Epithelial cell of proximal tubule (primary cell): ENCODE measurements at regions not wholly inside any gene's neighbourhood (a gene's known extent, or its start where the extent isn't known, plus 50 kb on each side); places are given as distances from the start of the nearest gene placed in this dataset.
"Not testable (repeated sequence)": the region's sequence is repeated elsewhere in the genome, so short reads cannot be mapped to it uniquely, and the experiment has no call there.

Experiments used
- DNase-seq: peaks from one replicate; pipeline ENCODE4 v3.0.0-alpha.2; 2011; ENCODE audit warnings: low read depth
- H3K4me3 ChIP-seq: 2 replicates; pipeline ENCODE4 v1.5.1; 2011; ENCODE audit warnings: low read depth, mild to moderate bottlenecking, low read length
- TF ChIP-seq, protein P1 (sequence below): conservative IDR thresholded peaks from 2 replicates; pipeline ENCODE4 v1.5.1; 2012; ENCODE audit warnings: low read depth, mild to moderate bottlenecking, low read length

- TF ChIP-seq, protein P1, sequence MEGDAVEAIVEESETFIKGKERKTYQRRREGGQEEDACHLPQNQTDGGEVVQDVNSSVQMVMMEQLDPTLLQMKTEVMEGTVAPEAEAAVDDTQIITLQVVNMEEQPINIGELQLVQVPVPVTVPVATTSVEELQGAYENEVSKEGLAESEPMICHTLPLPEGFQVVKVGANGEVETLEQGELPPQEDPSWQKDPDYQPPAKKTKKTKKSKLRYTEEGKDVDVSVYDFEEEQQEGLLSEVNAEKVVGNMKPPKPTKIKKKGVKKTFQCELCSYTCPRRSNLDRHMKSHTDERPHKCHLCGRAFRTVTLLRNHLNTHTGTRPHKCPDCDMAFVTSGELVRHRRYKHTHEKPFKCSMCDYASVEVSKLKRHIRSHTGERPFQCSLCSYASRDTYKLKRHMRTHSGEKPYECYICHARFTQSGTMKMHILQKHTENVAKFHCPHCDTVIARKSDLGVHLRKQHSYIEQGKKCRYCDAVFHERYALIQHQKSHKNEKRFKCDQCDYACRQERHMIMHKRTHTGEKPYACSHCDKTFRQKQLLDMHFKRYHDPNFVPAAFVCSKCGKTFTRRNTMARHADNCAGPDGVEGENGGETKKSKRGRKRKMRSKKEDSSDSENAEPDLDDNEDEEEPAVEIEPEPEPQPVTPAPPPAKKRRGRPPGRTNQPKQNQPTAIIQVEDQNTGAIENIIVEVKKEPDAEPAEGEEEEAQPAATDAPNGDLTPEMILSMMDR = no peak
- H3K4me3 ChIP-seq = no peak overlapping the region
- DNase-seq = no peak
Measured at GRCh38 chr3:145087038-145087437, 1073.9 kb downstream of the PLOD2 start.

- no peak overlapping the region for H3K4me3 ChIP-seq
- TF ChIP-seq, protein P1 = no peak
- no peak for DNase-seq
Measured at GRCh38 chr3:145088917-145089316, 1072.1 kb downstream of the PLOD2 start.

GRCh38 chr3:145089337-145089736, 1071.6 kb downstream of the PLOD2 start:
- no peak overlapping the region for H3K4me3 ChIP-seq
- TF ChIP-seq, protein P1 = no peak
- DNase-seq = no peak

- TF ChIP-seq, protein P1 = no peak
- peak; percentile 20 for DNase-seq
Measured at GRCh38 chr3:145094355-145094941, 1066.5 kb downstream of the PLOD2 start.

DNA sequence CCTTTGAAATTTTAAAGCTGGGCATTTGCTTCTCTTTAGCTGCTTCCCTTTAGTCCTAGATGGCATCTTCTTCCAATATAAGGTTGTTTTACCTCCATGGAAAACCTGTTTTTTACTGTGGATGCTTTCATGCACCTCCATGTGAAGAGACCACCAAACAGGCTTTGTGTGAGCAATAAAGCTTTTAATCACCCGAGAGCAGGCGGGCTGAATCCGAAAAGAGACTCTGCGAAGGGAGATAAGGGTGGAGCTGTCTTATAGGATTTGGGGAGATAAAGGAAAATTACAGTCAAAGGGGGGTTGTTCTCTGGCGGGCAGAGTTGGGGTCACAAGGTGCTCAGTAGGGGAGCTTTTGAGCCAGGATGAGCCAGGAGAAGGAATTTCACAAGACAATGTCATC, 1049.8 kb downstream of the PLOD2 start:
- not testable (repeated sequence) for DNase-seq, H3K4me3 ChIP-seq

More at GRCh38 chr3:145094355-145094941, 1066.5 kb downstream of the PLOD2 start:
- no peak overlapping the region for H3K4me3 ChIP-seq

DNA sequence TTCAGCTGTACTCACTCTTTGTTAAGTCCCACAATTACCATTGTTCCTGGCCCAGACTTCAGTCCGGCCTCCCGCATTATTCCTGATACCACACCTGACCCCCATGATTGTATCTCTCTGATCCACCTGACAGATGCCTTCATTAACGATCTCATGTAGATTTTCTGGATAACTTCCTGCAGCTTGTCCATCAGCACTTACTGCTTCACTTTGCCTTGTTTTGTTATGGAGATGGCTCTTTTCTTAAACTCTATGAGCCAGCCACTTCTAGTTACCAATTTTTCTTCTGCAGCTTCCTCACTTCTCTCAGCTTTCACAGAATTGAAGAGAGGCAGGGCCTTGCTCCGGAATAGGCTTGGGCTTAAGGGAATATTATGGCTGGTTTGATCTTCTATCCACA, 1044.2 kb downstream of the PLOD2 start:
- H3K4me3 ChIP-seq = no peak overlapping the region
- no peak for DNase-seq
- TF ChIP-seq, protein P1 = no peak

- TF ChIP-seq, protein P1 = no peak
- no peak for DNase-seq
- H3K4me3 ChIP-seq = no peak overlapping the region
Measured at GRCh38 chr3:145118303-145118702, 1042.7 kb downstream of the PLOD2 start.
